ENCODE measurements at regions not wholly inside any gene's neighbourhood (a gene's known extent, or its start where the extent isn't known, plus 50 kb on each side); places are given as distances from the start of the nearest gene placed in this dataset.

DNA sequence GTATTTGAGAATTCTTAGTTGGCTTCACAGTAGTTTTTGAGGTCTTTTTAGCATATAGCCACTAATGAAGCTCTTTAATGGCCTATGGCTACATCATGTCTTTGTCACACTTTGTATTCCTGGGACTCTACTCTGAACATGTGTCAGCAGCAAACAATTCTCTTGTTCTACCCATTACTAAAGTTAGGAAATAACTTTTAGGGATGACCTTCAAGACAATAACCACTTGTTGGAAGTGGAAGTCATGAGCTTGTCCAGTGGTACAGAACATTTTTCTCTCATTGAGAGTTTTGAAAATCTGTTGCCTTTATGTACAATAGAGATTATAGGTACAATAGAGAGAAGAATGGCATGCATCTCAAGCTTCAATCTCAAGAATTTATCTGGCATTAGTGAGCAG lies 571.6 kb upstream of the JAG1 start:
- no peak for DNase-seq (ENCODE audit: low spot score)
- in situ Hi-C loops (cut with MboI; ENCODE audit: low sequenced_read_pairs, unreplicated experiment) = no loop called here
- TF ChIP-seq, protein P1, sequence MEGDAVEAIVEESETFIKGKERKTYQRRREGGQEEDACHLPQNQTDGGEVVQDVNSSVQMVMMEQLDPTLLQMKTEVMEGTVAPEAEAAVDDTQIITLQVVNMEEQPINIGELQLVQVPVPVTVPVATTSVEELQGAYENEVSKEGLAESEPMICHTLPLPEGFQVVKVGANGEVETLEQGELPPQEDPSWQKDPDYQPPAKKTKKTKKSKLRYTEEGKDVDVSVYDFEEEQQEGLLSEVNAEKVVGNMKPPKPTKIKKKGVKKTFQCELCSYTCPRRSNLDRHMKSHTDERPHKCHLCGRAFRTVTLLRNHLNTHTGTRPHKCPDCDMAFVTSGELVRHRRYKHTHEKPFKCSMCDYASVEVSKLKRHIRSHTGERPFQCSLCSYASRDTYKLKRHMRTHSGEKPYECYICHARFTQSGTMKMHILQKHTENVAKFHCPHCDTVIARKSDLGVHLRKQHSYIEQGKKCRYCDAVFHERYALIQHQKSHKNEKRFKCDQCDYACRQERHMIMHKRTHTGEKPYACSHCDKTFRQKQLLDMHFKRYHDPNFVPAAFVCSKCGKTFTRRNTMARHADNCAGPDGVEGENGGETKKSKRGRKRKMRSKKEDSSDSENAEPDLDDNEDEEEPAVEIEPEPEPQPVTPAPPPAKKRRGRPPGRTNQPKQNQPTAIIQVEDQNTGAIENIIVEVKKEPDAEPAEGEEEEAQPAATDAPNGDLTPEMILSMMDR (IDR thresholded peaks at IDR 0.05; ENCODE audit: borderline replicate concordance, control extremely low read depth, extremely low read depth, insufficient read depth, missing control alignments) = no peak

DNA sequence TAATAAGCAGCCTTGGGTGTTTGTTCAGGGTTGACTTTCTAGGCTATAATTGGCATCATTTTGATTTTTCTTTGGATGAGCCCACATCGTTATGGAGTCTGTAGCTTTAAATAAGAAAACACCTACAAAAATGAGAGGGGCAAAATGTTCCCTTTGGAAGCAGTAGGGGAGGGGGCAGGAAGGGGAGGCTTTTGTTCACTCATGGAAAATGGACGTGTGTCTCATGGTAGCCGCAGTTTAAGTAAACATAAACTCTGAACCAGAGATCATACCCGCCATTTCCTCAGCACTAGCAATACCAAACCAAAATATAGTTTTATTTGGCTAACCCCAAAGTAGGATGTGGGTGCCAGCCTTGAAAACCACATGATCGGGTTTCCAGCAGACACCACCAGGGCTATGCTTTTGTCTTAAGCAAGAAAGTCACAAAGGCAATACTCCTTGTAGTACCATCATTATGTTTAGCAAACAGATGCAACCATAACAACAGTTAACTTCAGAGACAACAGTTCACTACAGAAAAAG lies 572.5 kb upstream of the JAG1 start:
- in situ Hi-C loops (cut with MboI; ENCODE audit: low sequenced_read_pairs, unreplicated experiment) = no loop called here
- TF ChIP-seq, protein P1 (IDR thresholded peaks at IDR 0.05; ENCODE audit: borderline replicate concordance, control extremely low read depth, extremely low read depth, insufficient read depth, missing control alignments) = no peak
- DNase-seq (ENCODE audit: low spot score) = no peak

DNA sequence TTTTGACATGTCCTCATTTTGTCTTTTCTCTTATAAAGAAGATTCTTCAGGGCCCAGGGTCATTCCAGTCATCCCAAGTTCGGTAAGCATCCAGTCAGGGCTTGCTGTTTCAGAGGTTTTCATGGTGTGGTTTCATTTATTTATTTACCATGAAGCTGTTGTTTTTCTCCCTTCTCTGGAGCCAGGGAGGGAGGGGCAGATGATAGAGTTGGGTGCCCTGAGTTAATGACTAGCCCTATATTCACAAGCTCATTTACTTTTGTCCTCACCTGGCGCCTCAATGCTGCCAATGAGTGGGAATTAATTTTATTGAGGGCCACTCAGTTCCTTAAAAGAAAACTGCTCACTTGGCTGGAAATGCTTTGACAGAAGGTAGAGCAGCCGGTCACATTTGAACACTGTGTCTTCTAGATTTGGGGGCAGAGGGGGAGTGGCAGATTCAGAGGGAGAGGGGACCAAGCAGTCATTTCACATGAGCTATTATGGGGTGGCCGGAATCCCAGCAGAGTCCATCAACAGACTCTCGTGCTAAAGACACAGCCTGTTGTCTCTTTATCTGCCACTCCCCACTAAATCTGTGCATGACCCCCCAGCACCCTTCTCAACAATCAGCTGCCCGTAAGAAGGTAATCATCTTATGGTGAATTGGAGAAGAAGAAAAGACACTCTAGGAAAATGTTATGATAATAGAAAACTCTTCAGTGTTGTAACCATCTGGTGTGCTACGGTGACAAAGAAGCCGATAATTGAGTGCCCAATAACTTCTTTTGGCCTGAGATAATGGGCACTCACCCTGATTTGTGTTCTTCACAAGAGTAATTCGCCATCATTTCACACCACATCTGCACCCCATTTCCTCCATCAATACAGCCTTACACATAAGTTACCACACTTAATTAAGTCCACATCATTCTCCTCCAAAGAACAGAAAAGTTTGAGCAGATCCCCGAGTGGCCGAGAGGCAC lies 573.5 kb upstream of the JAG1 start:
- no peak for DNase-seq (ENCODE audit: low spot score)
- in situ Hi-C loops (cut with MboI; ENCODE audit: low sequenced_read_pairs, unreplicated experiment) = no loop called here
- TF ChIP-seq, protein P1 (IDR thresholded peaks at IDR 0.05; ENCODE audit: borderline replicate concordance, control extremely low read depth, extremely low read depth, insufficient read depth, missing control alignments) = no peak

DNA sequence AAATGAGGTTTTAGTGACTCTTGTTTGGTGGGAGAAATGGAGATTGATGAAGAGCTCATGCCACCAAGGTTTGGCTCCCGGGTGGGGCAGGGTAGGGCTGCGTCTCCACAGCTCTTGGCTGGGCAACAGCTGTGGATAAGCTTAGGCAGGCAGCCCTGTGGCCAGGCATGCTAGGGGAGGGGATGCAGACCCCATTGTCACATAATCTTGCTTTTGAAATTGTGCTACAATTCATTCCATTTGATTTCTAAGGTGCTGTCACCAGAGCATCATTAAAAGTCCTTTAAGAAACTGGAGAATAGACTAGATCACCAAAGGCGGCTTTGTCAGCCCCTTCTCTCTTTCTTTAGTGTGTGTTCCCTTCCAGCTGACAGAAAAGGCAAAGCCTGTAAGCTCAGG lies 574.2 kb upstream of the JAG1 start:
- DNase-seq (ENCODE audit: low spot score) = no peak
- in situ Hi-C loops (cut with MboI; ENCODE audit: low sequenced_read_pairs, unreplicated experiment) = no loop called here
- TF ChIP-seq, protein P1 (IDR thresholded peaks at IDR 0.05; ENCODE audit: borderline replicate concordance, control extremely low read depth, extremely low read depth, insufficient read depth, missing control alignments) = no peak

DNA sequence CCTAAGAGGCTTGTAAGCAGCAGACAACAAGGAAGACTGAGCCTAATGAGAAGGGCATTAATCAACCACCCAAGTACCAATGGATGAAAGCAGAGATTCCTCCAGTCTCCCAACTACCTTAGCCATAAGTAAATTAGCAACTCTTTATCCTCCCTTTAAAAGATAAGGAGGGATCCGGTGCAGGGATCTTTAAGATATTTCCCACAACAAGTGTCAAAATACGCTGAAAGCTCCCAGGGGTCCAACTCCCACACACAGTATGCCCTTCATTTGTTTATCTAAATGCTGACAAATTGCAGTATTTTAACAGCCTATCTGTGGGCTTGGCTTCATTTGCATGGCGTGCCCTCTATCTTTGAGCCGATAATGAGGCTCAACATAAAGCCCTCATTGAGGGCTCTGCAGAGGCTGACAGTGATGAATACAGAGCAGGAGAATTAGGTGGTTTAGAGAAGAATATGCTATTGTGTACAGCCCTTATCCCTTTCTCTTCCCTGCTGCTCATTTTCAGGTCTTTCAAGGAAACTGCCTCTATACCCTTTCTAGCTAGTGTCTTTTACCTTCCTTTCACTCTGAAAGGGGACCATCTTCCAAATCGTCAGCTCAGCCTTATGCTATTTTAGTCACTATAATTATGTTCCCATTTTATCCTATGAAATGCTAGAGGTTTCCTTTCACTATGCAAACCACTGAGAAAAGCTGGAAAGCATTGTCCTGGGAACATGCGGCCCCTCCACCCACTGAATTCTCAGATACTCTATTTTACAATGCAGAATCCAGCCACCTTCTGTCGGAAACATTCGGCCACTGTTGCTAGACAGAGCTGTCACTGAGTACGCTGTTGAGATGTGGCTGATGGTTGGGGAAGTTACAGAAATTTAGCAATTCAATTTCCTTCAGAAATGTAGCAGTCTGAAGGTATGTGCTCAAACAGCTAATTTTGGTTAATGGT lies 575.2 kb upstream of the JAG1 start:
- DNase-seq (ENCODE audit: low spot score) = no peak
- in situ Hi-C loops (cut with MboI; ENCODE audit: low sequenced_read_pairs, unreplicated experiment) = no loop called here
- TF ChIP-seq, protein P1 (IDR thresholded peaks at IDR 0.05; ENCODE audit: borderline replicate concordance, control extremely low read depth, extremely low read depth, insufficient read depth, missing control alignments) = no peak

DNA sequence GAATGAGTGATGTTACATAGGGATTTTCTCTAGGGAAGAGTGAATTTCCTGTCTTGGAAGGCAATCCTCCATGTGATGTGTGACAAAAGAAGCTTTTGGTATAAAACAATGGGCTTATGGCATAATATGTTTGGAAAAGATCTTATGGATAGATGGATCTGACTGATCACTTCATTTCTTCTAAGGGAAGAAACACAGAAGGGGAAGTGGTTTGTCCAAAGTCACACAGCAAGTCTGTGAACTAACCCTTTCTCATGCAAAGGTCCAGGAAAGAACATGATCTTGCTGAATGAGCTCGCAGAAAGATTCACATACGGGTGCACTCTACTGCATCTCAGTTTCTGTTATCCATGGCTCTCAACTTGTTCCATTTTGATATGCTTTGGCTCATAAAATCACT lies 575.9 kb upstream of the JAG1 start:
- DNase-seq (ENCODE audit: low spot score) = no peak
- TF ChIP-seq, protein P1 (IDR thresholded peaks at IDR 0.05; ENCODE audit: borderline replicate concordance, control extremely low read depth, extremely low read depth, insufficient read depth, missing control alignments) = no peak
- in situ Hi-C loops (cut with MboI; ENCODE audit: low sequenced_read_pairs, unreplicated experiment) = loop anchor here (25.0 kb wide), 1 partner anchor 687 kb away; no protein-coding TSS in a partner anchor

Data from GM13976 (cell line).